ENCODE measurements at regions not wholly inside any gene's neighbourhood (a gene's known extent, or its start where the extent isn't known, plus 50 kb on each side); places are given as distances from the start of the nearest gene placed in this dataset.

- CTCF ChIA-PET: no interaction called here
- POLR2A ChIA-PET: no interaction called here
- Histone ChIP-seq H3K4me1 (ENCODE audit: control insufficient read depth in 1 of 2, extremely low read depth in 1 of 2, insufficient read depth in 2 of 2, low read length in 2 of 2) (no peaks in the 10 kb centered on the region), H3K4me3 (ENCODE audit: control insufficient read depth in 1 of 2, extremely low read depth in 1 of 2, low read length in 1 of 2) (no peak overlapping the region), H3K27me3 (replicated peaks in 1 of 2; ENCODE audit: control insufficient read depth in 2 of 2, extremely low read depth in 1 of 2, insufficient read depth in 2 of 2, low read length in 1 of 2) (no peaks in the 10 kb centered on the region), H3K9me3 (no peaks in the 10 kb centered on the region), H3K36me3 (ENCODE audit: control insufficient read depth in 2 of 2, extremely low read depth in 1 of 2, insufficient read depth in 1 of 2, low read length in 1 of 2) (no peaks in the 10 kb centered on the region), H3K27ac (ENCODE audit: low read length) (no peak overlapping the region)
- H3K9me3 Mint-ChIP-seq: peaks cover 10 to 12% (median 10%) of the 10 kb centered on the region in 3 donors
- H3K27ac Mint-ChIP-seq: no peak overlapping the region
- H3K27me3 Mint-ChIP-seq: no peaks in the 10 kb centered on the region
- DNase-seq: no peak
- no peaks in the 10 kb centered on the region for H3K36me3 Mint-ChIP-seq
- WGBS (ENCODE audit: insufficient coverage): no CpG with 5 or more reads among the region's 1 CpG
- ATAC-seq (replicated peaks in 1 of 4): no peak
- no peaks in the 10 kb centered on the region for H3K4me1 Mint-ChIP-seq
- no peak overlapping the region for H3K4me3 Mint-ChIP-seq
These were observed 84.5 kb upstream of the ESRRG start for GRCh38 chr1:216807696-216808095.

DNA sequence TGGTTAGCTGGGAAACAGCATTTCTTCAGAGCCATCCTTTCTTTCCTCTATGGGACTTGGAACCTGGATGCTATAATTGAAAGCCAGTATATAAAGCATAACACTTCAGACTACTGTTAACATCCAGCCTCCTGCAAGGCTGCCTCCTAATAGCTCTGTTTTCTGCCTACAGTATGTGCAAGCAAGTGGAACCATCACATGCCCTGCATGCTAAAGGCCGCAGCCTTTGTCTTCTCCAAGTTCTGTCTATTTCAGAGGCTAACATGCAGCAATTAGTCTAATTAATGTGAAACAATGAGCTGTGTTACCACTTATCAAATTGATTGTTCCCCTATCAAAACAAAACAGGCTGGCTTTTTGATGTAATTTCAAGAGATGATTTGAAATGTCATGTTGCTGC, 82.7 kb upstream of the ESRRG start:
- Histone ChIP-seq H3K36me3 (ENCODE audit: control insufficient read depth in 2 of 2, extremely low read depth in 1 of 2, insufficient read depth in 1 of 2, low read length in 1 of 2) (no peaks in the 10 kb centered on the region), H3K9me3 (no peaks in the 10 kb centered on the region), H3K4me3 (ENCODE audit: control insufficient read depth in 1 of 2, extremely low read depth in 1 of 2, low read length in 1 of 2) (no peak overlapping the region), H3K4me1 (ENCODE audit: control insufficient read depth in 1 of 2, extremely low read depth in 1 of 2, insufficient read depth in 2 of 2, low read length in 2 of 2) (no peaks in the 10 kb centered on the region), H3K27me3 (replicated peaks in 1 of 2; ENCODE audit: control insufficient read depth in 2 of 2, extremely low read depth in 1 of 2, insufficient read depth in 2 of 2, low read length in 1 of 2) (no peaks in the 10 kb centered on the region), H3K27ac (ENCODE audit: low read length) (no peak overlapping the region)
- ChIA-PET CTCF (no interaction called here), POLR2A (no interaction called here)
- H3K27ac Mint-ChIP-seq: no peak overlapping the region
- H3K27me3 Mint-ChIP-seq: no peaks in the 10 kb centered on the region
- ATAC-seq (replicated peaks in 1 of 4) (no peak), DNase-seq (no peak)
- H3K4me1 Mint-ChIP-seq: no peaks in the 10 kb centered on the region
- WGBS (ENCODE audit: insufficient coverage): 100% methylated on average over 1 of the region's 1 CpG
- H3K9me3 Mint-ChIP-seq: peaks cover 5 to 11% (median 7%) of the 10 kb centered on the region in 3 donors
- H3K36me3 Mint-ChIP-seq: no peaks in the 10 kb centered on the region
- H3K4me3 Mint-ChIP-seq: no peak overlapping the region

DNA sequence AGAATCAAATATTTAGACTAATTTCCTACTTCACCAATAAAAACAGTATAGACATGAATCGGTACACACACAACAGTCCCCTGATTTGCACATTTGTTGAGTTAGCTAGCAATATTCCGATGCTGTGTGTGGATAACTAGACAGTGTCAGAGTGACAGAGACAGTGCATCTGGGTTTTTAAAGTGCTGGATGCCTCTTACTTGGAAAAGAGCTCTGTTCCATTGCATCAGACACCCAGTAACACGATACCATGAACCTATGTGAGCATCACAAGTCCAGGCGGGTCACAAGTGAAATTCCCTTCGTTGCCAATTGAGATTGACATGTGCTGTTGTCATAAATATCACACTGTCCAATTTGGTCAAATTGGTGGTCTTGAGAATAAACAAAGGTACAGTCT, 82.0 kb upstream of the ESRRG start:
- no peaks in the 10 kb centered on the region for H3K36me3 ChIP-seq (ENCODE audit: control insufficient read depth in 2 of 2, extremely low read depth in 1 of 2, insufficient read depth in 1 of 2, low read length in 1 of 2)
- DNase-seq: no peak
- Mint-ChIP-seq H3K36me3 (no peaks in the 10 kb centered on the region), H3K4me1 (no peaks in the 10 kb centered on the region), H3K27ac (no peak overlapping the region), H3K4me3 (no peak overlapping the region), H3K9me3 (peaks cover 5 to 11% (median 8%) of the 10 kb centered on the region in 3 donors), H3K27me3 (no peaks in the 10 kb centered on the region)
- WGBS (ENCODE audit: insufficient coverage): 60% methylated on average over 1 of the region's 5 CpGs
- H3K4me3 ChIP-seq (ENCODE audit: control insufficient read depth in 1 of 2, extremely low read depth in 1 of 2, low read length in 1 of 2): no peak overlapping the region
- ATAC-seq (replicated peaks in 1 of 4): no peak
- H3K4me1 ChIP-seq (ENCODE audit: control insufficient read depth in 1 of 2, extremely low read depth in 1 of 2, insufficient read depth in 2 of 2, low read length in 2 of 2): no peaks in the 10 kb centered on the region
- no peaks in the 10 kb centered on the region for H3K9me3 ChIP-seq
- no peak overlapping the region for H3K27ac ChIP-seq (ENCODE audit: low read length)
- CTCF ChIA-PET: interaction anchor here in 1 of 2 donors (0.5 kb wide), 1 partner anchor 159 kb away, joined by 5 read pairs; no protein-coding TSS in a partner anchor
- POLR2A ChIA-PET: no interaction called here
- no peaks in the 10 kb centered on the region for H3K27me3 ChIP-seq (replicated peaks in 1 of 2; ENCODE audit: control insufficient read depth in 2 of 2, extremely low read depth in 1 of 2, insufficient read depth in 2 of 2, low read length in 1 of 2)

GRCh38 chr1:216804111-216804510, 80.9 kb upstream of the ESRRG start:
- WGBS (ENCODE audit: insufficient coverage): 71% methylated on average over 5 of the region's 7 CpGs
- ATAC-seq (replicated peaks in 1 of 4): no peak
- no peaks in the 10 kb centered on the region for H3K4me1 Mint-ChIP-seq

DNA sequence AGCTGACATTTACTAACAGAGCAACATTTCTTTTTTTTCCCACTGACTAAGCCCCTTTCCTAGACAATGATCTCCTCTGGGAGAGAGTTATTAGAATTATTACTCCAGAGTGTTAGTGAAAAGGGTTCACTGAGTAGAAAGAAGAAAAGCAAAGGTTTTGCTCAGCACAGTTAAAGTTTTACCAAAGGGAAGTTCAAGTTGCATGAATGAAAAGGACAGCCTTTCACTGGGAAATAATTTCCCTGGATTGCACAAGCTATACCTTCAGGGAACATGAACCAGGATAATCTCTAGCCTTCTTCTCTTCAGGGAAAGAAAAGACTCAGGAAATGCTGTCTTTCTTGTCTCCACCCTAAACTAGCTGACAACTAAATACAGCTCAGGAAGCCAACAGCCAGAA, 71.4 kb upstream of the ESRRG start:
- H3K4me3 ChIP-seq (ENCODE audit: control insufficient read depth in 1 of 2, extremely low read depth in 1 of 2, low read length in 1 of 2): no peak overlapping the region
- no peaks in the 10 kb centered on the region for H3K4me1 Mint-ChIP-seq
- H3K4me1 ChIP-seq (ENCODE audit: control insufficient read depth in 1 of 2, extremely low read depth in 1 of 2, insufficient read depth in 2 of 2, low read length in 2 of 2): no peaks in the 10 kb centered on the region
- H3K9me3 ChIP-seq: no peaks in the 10 kb centered on the region
- DNase-seq (no peak), ATAC-seq (replicated peaks in 1 of 4) (no peak)
- peaks cover 3 to 14% (median 3%) of the 10 kb centered on the region in 3 donors for H3K9me3 Mint-ChIP-seq
- H3K4me3 Mint-ChIP-seq: no peak overlapping the region
- no peaks in the 10 kb centered on the region for H3K27me3 ChIP-seq (replicated peaks in 1 of 2; ENCODE audit: control insufficient read depth in 2 of 2, extremely low read depth in 1 of 2, insufficient read depth in 2 of 2, low read length in 1 of 2)
- CTCF ChIA-PET: no interaction called here
- H3K27ac Mint-ChIP-seq: no peak overlapping the region
- no peaks in the 10 kb centered on the region for H3K36me3 Mint-ChIP-seq
- no peaks in the 10 kb centered on the region for H3K27me3 Mint-ChIP-seq
- no peak overlapping the region for H3K27ac ChIP-seq (ENCODE audit: low read length)
- H3K36me3 ChIP-seq (ENCODE audit: control insufficient read depth in 2 of 2, extremely low read depth in 1 of 2, insufficient read depth in 1 of 2, low read length in 1 of 2): no peaks in the 10 kb centered on the region
- POLR2A ChIA-PET: no interaction called here

More at GRCh38 chr1:216804111-216804510, 80.9 kb upstream of the ESRRG start:
- no peaks in the 10 kb centered on the region for H3K36me3 Mint-ChIP-seq
- DNase-seq: no peak
- no peak overlapping the region for H3K4me3 ChIP-seq (ENCODE audit: control insufficient read depth in 1 of 2, extremely low read depth in 1 of 2, low read length in 1 of 2)
- H3K27ac ChIP-seq (ENCODE audit: low read length): no peak overlapping the region
- no peaks in the 10 kb centered on the region for H3K4me1 ChIP-seq (ENCODE audit: control insufficient read depth in 1 of 2, extremely low read depth in 1 of 2, insufficient read depth in 2 of 2, low read length in 2 of 2)
- no peaks in the 10 kb centered on the region for H3K36me3 ChIP-seq (ENCODE audit: control insufficient read depth in 2 of 2, extremely low read depth in 1 of 2, insufficient read depth in 1 of 2, low read length in 1 of 2)
- H3K27me3 ChIP-seq (replicated peaks in 1 of 2; ENCODE audit: control insufficient read depth in 2 of 2, extremely low read depth in 1 of 2, insufficient read depth in 2 of 2, low read length in 1 of 2): no peaks in the 10 kb centered on the region
- H3K27me3 Mint-ChIP-seq: no peaks in the 10 kb centered on the region
- CTCF ChIA-PET: no interaction called here
- H3K4me3 Mint-ChIP-seq: no peak overlapping the region
- H3K27ac Mint-ChIP-seq: no peak overlapping the region
- H3K9me3 ChIP-seq: no peaks in the 10 kb centered on the region
- POLR2A ChIA-PET: no interaction called here
- H3K9me3 Mint-ChIP-seq: peaks cover 5 to 11% (median 6%) of the 10 kb centered on the region in 3 donors

DNA sequence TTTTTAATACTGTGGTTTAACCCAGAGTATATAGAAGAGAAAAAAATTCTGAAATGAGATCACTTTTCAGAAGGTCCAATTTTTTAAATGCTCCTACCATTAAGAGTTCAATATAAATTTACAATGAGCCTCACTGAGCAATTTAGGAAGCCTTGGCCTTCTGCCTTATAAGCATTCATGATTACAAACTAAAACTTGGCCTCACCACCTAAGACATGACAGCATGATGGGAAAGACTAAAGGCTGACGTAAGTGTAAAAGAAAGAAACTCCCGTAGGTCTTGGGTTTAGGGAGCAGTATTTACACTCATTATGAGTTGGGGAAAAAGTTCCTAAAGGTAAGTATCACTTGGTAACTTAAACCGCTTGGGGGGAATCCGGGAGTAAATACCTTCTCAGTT, 70.7 kb upstream of the ESRRG start:
- H3K27ac ChIP-seq (ENCODE audit: low read length): no peak overlapping the region
- no peaks in the 10 kb centered on the region for H3K9me3 ChIP-seq
- H3K36me3 ChIP-seq (ENCODE audit: control insufficient read depth in 2 of 2, extremely low read depth in 1 of 2, insufficient read depth in 1 of 2, low read length in 1 of 2): no peaks in the 10 kb centered on the region
- ATAC-seq (replicated peaks in 1 of 4): no peak
- DNase-seq: no peak
- H3K27me3 ChIP-seq (replicated peaks in 1 of 2; ENCODE audit: control insufficient read depth in 2 of 2, extremely low read depth in 1 of 2, insufficient read depth in 2 of 2, low read length in 1 of 2): no peaks in the 10 kb centered on the region
- Mint-ChIP-seq H3K27me3 (no peaks in the 10 kb centered on the region), H3K27ac (no peak overlapping the region), H3K4me1 (no peaks in the 10 kb centered on the region), H3K9me3 (peaks cover 3 to 14% (median 3%) of the 10 kb centered on the region in 3 donors), H3K36me3 (no peaks in the 10 kb centered on the region), H3K4me3 (no peak overlapping the region)
- H3K4me3 ChIP-seq (ENCODE audit: control insufficient read depth in 1 of 2, extremely low read depth in 1 of 2, low read length in 1 of 2): no peak overlapping the region
- WGBS (ENCODE audit: insufficient coverage): no CpG with 5 or more reads among the region's 4 CpGs
- no peaks in the 10 kb centered on the region for H3K4me1 ChIP-seq (ENCODE audit: control insufficient read depth in 1 of 2, extremely low read depth in 1 of 2, insufficient read depth in 2 of 2, low read length in 2 of 2)
- CTCF ChIA-PET: no interaction called here
- POLR2A ChIA-PET: no interaction called here

GRCh38 chr1:216793303-216793702, 70.1 kb upstream of the ESRRG start:
- Mint-ChIP-seq H3K36me3 (no peaks in the 10 kb centered on the region), H3K4me1 (no peaks in the 10 kb centered on the region), H3K4me3 (no peak overlapping the region), H3K27me3 (no peaks in the 10 kb centered on the region), H3K27ac (no peak overlapping the region), H3K9me3 (peaks cover 3 to 11% (median 3%) of the 10 kb centered on the region in 3 donors)
- ATAC-seq (replicated peaks in 1 of 4) (no peak), DNase-seq (no peak)
- H3K27me3 ChIP-seq (replicated peaks in 1 of 2; ENCODE audit: control insufficient read depth in 2 of 2, extremely low read depth in 1 of 2, insufficient read depth in 2 of 2, low read length in 1 of 2): no peaks in the 10 kb centered on the region
- ChIA-PET POLR2A (no interaction called here), CTCF (no interaction called here)
- H3K4me1 ChIP-seq (ENCODE audit: control insufficient read depth in 1 of 2, extremely low read depth in 1 of 2, insufficient read depth in 2 of 2, low read length in 2 of 2): no peaks in the 10 kb centered on the region
- H3K27ac ChIP-seq (ENCODE audit: low read length): no peak overlapping the region
- H3K4me3 ChIP-seq (ENCODE audit: control insufficient read depth in 1 of 2, extremely low read depth in 1 of 2, low read length in 1 of 2): no peak overlapping the region
- H3K36me3 ChIP-seq (ENCODE audit: control insufficient read depth in 2 of 2, extremely low read depth in 1 of 2, insufficient read depth in 1 of 2, low read length in 1 of 2): no peaks in the 10 kb centered on the region
- H3K9me3 ChIP-seq: no peaks in the 10 kb centered on the region

Data from T-cell (primary cell).